ENCODE measurements at regions not wholly inside any gene's neighbourhood (a gene's known extent, or its start where the extent isn't known, plus 50 kb on each side); places are given as distances from the start of the nearest gene placed in this dataset.

GRCh38 chr5:20692913-20693312 is 704.9 kb upstream of the CDH18 start:
- TF ChIP-seq, protein P1, sequence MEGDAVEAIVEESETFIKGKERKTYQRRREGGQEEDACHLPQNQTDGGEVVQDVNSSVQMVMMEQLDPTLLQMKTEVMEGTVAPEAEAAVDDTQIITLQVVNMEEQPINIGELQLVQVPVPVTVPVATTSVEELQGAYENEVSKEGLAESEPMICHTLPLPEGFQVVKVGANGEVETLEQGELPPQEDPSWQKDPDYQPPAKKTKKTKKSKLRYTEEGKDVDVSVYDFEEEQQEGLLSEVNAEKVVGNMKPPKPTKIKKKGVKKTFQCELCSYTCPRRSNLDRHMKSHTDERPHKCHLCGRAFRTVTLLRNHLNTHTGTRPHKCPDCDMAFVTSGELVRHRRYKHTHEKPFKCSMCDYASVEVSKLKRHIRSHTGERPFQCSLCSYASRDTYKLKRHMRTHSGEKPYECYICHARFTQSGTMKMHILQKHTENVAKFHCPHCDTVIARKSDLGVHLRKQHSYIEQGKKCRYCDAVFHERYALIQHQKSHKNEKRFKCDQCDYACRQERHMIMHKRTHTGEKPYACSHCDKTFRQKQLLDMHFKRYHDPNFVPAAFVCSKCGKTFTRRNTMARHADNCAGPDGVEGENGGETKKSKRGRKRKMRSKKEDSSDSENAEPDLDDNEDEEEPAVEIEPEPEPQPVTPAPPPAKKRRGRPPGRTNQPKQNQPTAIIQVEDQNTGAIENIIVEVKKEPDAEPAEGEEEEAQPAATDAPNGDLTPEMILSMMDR (IDR thresholded peaks at IDR 0.05), result no peak
- no peak for TF ChIP-seq POLR2A (IDR thresholded peaks at IDR 0.05)
